Right lobe of liver (tissue), 4 donors: ENCODE measurements at regions not wholly inside any gene's neighbourhood (a gene's known extent, or its start where the extent isn't known, plus 50 kb on each side); places are given as distances from the start of the nearest gene placed in this dataset.

ENCODE experiments used
- POLR2A ChIP-seq: fragments of 450-650 bp; IDR thresholded peaks from one replicate; pipeline ENCODE4 v1.6.1; 2017; ENCODE audit warnings: antibody characterized with exemption, mild to moderate bottlenecking
- TF ChIP-seq, protein P1 (sequence below), 4 donors: fragments of 200-600 bp in 3 of 4; fragments of 450-650 bp in 1 of 4; IDR thresholded peaks; one replicate each; pipeline versions ENCODE4 v1.5.1 to v1.8.0; 2016 to 2022; ENCODE audit warnings: antibody characterized with exemption in 4 of 4, mild to moderate bottlenecking in 2 of 4
- donor health status: DM: no; HTN: no; CAD: no.
- donor health status: DM: no; HTN: no; CAD: no.
- donor health status: DM: no; HTN: yes; CAD: no.

DNA sequence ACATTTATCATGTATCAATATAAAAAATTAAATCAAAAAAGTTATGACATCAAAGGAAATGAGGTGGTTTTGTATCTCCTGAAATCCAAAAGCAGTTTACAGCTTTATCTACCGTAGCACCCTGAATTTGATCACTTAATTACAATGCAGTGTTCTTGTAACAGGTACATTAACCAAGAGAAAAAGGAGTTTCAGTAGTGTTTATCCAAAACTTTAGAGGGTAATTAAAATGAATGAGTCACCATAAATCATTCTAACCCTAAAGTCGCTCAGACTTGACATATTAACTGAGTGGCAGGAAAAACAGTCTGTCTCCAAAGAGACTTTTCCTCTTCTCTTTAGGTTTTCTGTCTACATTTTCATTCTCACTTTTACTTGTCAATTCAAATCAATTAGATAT lies 907.6 kb upstream of the EPHA5 start:
- TF ChIP-seq, protein P1, sequence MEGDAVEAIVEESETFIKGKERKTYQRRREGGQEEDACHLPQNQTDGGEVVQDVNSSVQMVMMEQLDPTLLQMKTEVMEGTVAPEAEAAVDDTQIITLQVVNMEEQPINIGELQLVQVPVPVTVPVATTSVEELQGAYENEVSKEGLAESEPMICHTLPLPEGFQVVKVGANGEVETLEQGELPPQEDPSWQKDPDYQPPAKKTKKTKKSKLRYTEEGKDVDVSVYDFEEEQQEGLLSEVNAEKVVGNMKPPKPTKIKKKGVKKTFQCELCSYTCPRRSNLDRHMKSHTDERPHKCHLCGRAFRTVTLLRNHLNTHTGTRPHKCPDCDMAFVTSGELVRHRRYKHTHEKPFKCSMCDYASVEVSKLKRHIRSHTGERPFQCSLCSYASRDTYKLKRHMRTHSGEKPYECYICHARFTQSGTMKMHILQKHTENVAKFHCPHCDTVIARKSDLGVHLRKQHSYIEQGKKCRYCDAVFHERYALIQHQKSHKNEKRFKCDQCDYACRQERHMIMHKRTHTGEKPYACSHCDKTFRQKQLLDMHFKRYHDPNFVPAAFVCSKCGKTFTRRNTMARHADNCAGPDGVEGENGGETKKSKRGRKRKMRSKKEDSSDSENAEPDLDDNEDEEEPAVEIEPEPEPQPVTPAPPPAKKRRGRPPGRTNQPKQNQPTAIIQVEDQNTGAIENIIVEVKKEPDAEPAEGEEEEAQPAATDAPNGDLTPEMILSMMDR (IDR thresholded peaks at IDR 0.05): no peak
- no peak for TF ChIP-seq POLR2A
